H9 (cell line): ENCODE measurements at regions not wholly inside any gene's neighbourhood (a gene's known extent, or its start where the extent isn't known, plus 50 kb on each side); places are given as distances from the start of the nearest gene placed in this dataset.

Experiments used
- DNase-seq: peaks from one replicate; pipeline ENCODE4 v3.0.0-alpha.2; 2017
- H2AFZ ChIP-seq: one replicate; pipeline ENCODE4 v1.6.1; 2013; ENCODE audit warnings: mild to moderate bottlenecking, low read length, control low read depth, moderate library complexity
- H2AK5ac ChIP-seq: 2 replicates; pipeline ENCODE4 v1.6.1; 2013; ENCODE audit warnings: low read length, control low read depth, mixed read lengths; ENCODE audit not compliant: insufficient read length
- H2BK120ac ChIP-seq: one replicate; pipeline ENCODE4 v1.6.1; 2013; ENCODE audit warnings: low read depth, mild to moderate bottlenecking, low read length, control low read depth, inconsistent platforms; ENCODE audit not compliant: poor library complexity, severe bottlenecking
- H2BK12ac ChIP-seq: 2 replicates; pipeline ENCODE4 v1.6.1; 2013; ENCODE audit warnings: low read length, control low read depth, mixed read lengths, low read depth; ENCODE audit not compliant: insufficient read length
- H2BK15ac ChIP-seq: 2 replicates; pipeline ENCODE4 v1.6.1; 2013; ENCODE audit warnings: low read depth, low read length, control low read depth
- H2BK20ac ChIP-seq: one replicate; pipeline ENCODE4 v1.6.1; 2013; ENCODE audit warnings: low read depth, mild to moderate bottlenecking, low read length, control low read depth, inconsistent platforms; ENCODE audit not compliant: poor library complexity, severe bottlenecking
- H2BK5ac ChIP-seq: 2 replicates; pipeline ENCODE4 v1.6.1; 2013; ENCODE audit warnings: low read length, control low read depth, mixed read lengths; ENCODE audit not compliant: insufficient read length
- H3K14ac ChIP-seq: 2 replicates; pipeline ENCODE4 v1.6.1; 2013; ENCODE audit warnings: low read length, control low read depth; ENCODE audit not compliant: insufficient read depth
- H3K18ac ChIP-seq: 2 replicates; pipeline ENCODE4 v1.6.1; 2013; ENCODE audit warnings: low read depth, mild to moderate bottlenecking, mixed read lengths, low read length, control low read depth; ENCODE audit not compliant: insufficient read length
- H3K23ac ChIP-seq: 2 replicates; pipeline ENCODE4 v1.6.1; 2013; ENCODE audit warnings: low read length, control low read depth, mixed read lengths, low read depth; ENCODE audit not compliant: insufficient read length
- H3K23me2 ChIP-seq: 2 replicates; pipeline ENCODE4 v1.6.1; 2013; ENCODE audit warnings: low read depth, mild to moderate bottlenecking, mixed read lengths, low read length, control low read depth; ENCODE audit not compliant: insufficient read length, poor library complexity, severe bottlenecking
- H3K27ac ChIP-seq: 2 replicates; pipeline ENCODE4 v1.5.1; 2013; ENCODE audit warnings: low read length, control low read depth, mixed read lengths, low read depth; ENCODE audit not compliant: insufficient read length
- H3K27me3 ChIP-seq: 2 replicates; pipeline ENCODE4 v1.6.1; 2013; ENCODE audit warnings: low read length, control low read depth, inconsistent platforms; ENCODE audit not compliant: insufficient read depth
- H3K4ac ChIP-seq: 2 replicates; pipeline ENCODE4 v1.6.1; 2013; ENCODE audit warnings: low read depth, mild to moderate bottlenecking, control low read depth, inconsistent platforms, low read length, moderate library complexity
- H3K4me1 ChIP-seq: 2 replicates; pipeline ENCODE4 v1.6.1; 2013; ENCODE audit warnings: low read length, control low read depth, inconsistent platforms; ENCODE audit not compliant: insufficient read depth
- H3K4me2 ChIP-seq: 2 replicates; pipeline ENCODE4 v1.6.1; 2013; ENCODE audit warnings: low read length, control low read depth, mixed read lengths; ENCODE audit not compliant: insufficient read length, insufficient read depth
- H3K56ac ChIP-seq: 2 replicates; pipeline ENCODE4 v1.6.1; 2013; ENCODE audit warnings: low read depth, mild to moderate bottlenecking, mixed read lengths, low read length, control low read depth; ENCODE audit not compliant: insufficient read length
- H3K79me1 ChIP-seq: 2 replicates; pipeline ENCODE4 v1.6.1; 2013; ENCODE audit warnings: low read depth, mild to moderate bottlenecking, moderate library complexity, low read length, control low read depth, inconsistent platforms; ENCODE audit not compliant: insufficient read depth, poor library complexity, severe bottlenecking
- H3K79me2 ChIP-seq: 2 replicates; pipeline ENCODE4 v1.6.1; 2013; ENCODE audit warnings: low read length, control low read depth, inconsistent platforms; ENCODE audit not compliant: insufficient read depth
- H3K9ac ChIP-seq: 2 replicates; pipeline ENCODE4 v1.6.1; 2013; ENCODE audit warnings: low read length, control low read depth, mixed read lengths; ENCODE audit not compliant: insufficient read length; ENCODE audit errors: extremely low read depth
- H3K9me3 ChIP-seq: one replicate; pipeline ENCODE4 v1.6.1; 2013; ENCODE audit warnings: low read depth, low read length, inconsistent platforms; ENCODE audit not compliant: control insufficient read depth
- H3T11ph ChIP-seq: one replicate; pipeline ENCODE4 v1.6.1; 2013; ENCODE audit warnings: mild to moderate bottlenecking, low read length, control low read depth, inconsistent platforms
- H4K20me1 ChIP-seq: one replicate; pipeline ENCODE4 v1.6.1; 2013; ENCODE audit not compliant: control insufficient read depth, insufficient read length, insufficient read depth
- H4K5ac ChIP-seq: 2 replicates; pipeline ENCODE4 v1.6.1; 2013; ENCODE audit warnings: low read depth, mild to moderate bottlenecking, mixed read lengths, low read length, control low read depth; ENCODE audit not compliant: insufficient read length
- H4K8ac ChIP-seq: replicated peaks from 2 replicates; pipeline ENCODE4 v1.6.1; 2013; ENCODE audit warnings: low read length, control low read depth, mixed read lengths, low read depth; ENCODE audit not compliant: insufficient read length
- H4K91ac ChIP-seq: 2 replicates; pipeline ENCODE4 v1.6.1; 2013; ENCODE audit warnings: low read depth, mild to moderate bottlenecking, moderate library complexity, mixed read lengths, low read length, control low read depth; ENCODE audit not compliant: insufficient read length
- H3K27ac Mint-ChIP-seq, 3 experiments: 2 replicates in 2 of 3; 3 replicates in 1 of 3; pipeline ENCODE4 v1.8.0; 2020 to 2021; ENCODE audit warnings: mixed read lengths in 3 of 3, mild to moderate bottlenecking in 1 of 3, moderate library complexity in 1 of 3
- H3K27me3 Mint-ChIP-seq: 2 replicates; pipeline ENCODE4 v1.8.0; 2021; ENCODE audit warnings: low read depth, mild to moderate bottlenecking, moderate library complexity, mixed read lengths
- H3K36me3 Mint-ChIP-seq, 3 experiments: 2 replicates in 2 of 3; 3 replicates in 1 of 3; pipeline ENCODE4 v1.8.0; 2020 to 2021; ENCODE audit warnings: low read depth in 3 of 3, mixed read lengths in 3 of 3; ENCODE audit not compliant: insufficient read depth in 1 of 3
- H3K4me1 Mint-ChIP-seq, 2 experiments: 2 replicates each; pipeline ENCODE4 v1.8.0; 2020; ENCODE audit warnings: mixed read lengths in 2 of 2
- H3K4me3 Mint-ChIP-seq, 2 experiments: 2 replicates in 1 of 2; 3 replicates in 1 of 2; pipeline ENCODE4 v1.8.0; 2020 to 2021; ENCODE audit warnings: mild to moderate bottlenecking in 2 of 2, mixed read lengths in 2 of 2, moderate library complexity in 1 of 2
- H3K9me3 Mint-ChIP-seq, 2 experiments: 2 replicates in 1 of 2; 3 replicates in 1 of 2; pipeline ENCODE4 v1.8.0; 2020; ENCODE audit warnings: mild to moderate bottlenecking in 2 of 2, mixed read lengths in 2 of 2, moderate library complexity in 1 of 2
- WGBS: extraction: QIAGEN DNeasy Blood & Tissue Kit; methylation state at CpG from one replicate; pipeline ENCODE4 v1.1.7; 2013; ENCODE audit warnings: missing lambda C conversion rate, low lambda C conversion rate, mixed read lengths; ENCODE audit not compliant: insufficient read length; ENCODE audit errors: extremely low coverage; 5-methylcytosine and 5-hydroxymethylcytosine counted together
- TF ChIP-seq, protein P1 (sequence below): fragments of 200-600 bp; sonication (generic); conservative IDR thresholded peaks from 3 replicates; pipeline ENCODE4 v1.8.0; 2021; ENCODE audit warnings: antibody characterized with exemption, mild to moderate bottlenecking

DNA sequence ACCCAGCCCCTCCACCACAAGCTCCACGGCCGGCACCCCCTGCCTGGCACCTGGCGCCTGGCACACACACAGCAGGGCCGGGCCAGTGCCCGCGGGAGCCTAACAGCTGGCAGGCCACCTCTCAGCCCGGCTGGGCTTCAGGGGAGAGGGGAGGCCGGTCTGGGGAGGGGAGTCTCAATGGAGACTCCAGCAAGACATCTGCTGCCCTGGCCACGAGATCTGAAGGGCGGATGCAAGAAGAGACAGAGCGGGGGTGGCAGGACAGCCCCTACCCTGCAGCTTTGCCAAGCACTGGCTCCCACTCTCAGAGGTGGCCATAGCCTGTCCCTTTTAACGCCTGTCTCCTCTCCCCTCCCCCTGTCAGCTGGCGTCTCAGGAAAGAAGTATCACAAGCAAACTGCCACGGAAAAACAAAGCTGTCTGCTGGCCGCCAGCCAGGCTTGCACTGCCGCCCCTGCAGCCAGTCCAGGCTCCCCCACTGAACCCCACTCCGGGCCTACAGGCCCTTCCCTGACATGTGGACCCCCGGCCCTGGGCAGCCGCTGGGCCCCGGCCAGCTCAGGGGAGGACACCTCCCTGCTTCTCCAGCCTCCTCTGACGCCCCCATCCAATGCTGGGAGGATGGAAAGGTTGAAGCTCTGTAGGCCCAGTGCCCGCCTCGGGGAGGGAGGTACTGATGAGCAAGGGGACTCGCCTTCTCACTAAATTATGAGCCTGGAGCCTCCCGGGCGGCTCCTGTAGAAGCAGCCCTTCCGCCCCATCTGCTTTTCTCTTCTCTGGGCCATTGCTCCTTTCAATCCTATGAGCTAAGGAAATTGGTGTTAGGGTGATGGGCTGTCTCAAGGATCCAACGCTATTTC lies 178.4 kb downstream of the ARHGAP12 start:
- DNase-seq: no peak
- Histone ChIP-seq H3K56ac (no peak overlapping the region), H2AK5ac (no peak overlapping the region), H3K79me1 (no peaks in the 10 kb centered on the region), H3K79me2 (no peaks in the 10 kb centered on the region), H4K91ac (no peak overlapping the region), H3T11ph (no peak overlapping the region), H3K4me2 (no peak overlapping the region), H3K4ac (no peak overlapping the region), H2AFZ (no peak overlapping the region), H4K8ac (no peak overlapping the region), H3K9me3 (no peaks in the 10 kb centered on the region), H3K23ac (no peak overlapping the region), H2BK12ac (no peak overlapping the region), H3K14ac (no peak overlapping the region), H4K20me1 (no peaks in the 10 kb centered on the region), H4K5ac (no peak overlapping the region), H3K18ac (no peak overlapping the region), H3K23me2 (no peaks in the 10 kb centered on the region), H2BK120ac (no peak overlapping the region), H3K9ac (no peak overlapping the region), H2BK20ac (no peak overlapping the region), H2BK5ac (no peak overlapping the region), H3K27ac (no peak overlapping the region), H3K4me1 (peaks cover 5% of the 10 kb centered on the region; the same call in 1 of the 2 replicates), H2BK15ac (no peak overlapping the region), H3K27me3 (no peaks in the 10 kb centered on the region)
- WGBS: no CpG with 5 or more reads among the region's 28 CpGs
- TF ChIP-seq, protein P1, sequence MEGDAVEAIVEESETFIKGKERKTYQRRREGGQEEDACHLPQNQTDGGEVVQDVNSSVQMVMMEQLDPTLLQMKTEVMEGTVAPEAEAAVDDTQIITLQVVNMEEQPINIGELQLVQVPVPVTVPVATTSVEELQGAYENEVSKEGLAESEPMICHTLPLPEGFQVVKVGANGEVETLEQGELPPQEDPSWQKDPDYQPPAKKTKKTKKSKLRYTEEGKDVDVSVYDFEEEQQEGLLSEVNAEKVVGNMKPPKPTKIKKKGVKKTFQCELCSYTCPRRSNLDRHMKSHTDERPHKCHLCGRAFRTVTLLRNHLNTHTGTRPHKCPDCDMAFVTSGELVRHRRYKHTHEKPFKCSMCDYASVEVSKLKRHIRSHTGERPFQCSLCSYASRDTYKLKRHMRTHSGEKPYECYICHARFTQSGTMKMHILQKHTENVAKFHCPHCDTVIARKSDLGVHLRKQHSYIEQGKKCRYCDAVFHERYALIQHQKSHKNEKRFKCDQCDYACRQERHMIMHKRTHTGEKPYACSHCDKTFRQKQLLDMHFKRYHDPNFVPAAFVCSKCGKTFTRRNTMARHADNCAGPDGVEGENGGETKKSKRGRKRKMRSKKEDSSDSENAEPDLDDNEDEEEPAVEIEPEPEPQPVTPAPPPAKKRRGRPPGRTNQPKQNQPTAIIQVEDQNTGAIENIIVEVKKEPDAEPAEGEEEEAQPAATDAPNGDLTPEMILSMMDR: no peak
- Mint-ChIP-seq H3K36me3 (no peaks in the 10 kb centered on the region; a peak in 1 of 7 replicates), H3K27me3 (no peaks in the 10 kb centered on the region), H3K4me1 (peaks cover 15 to 18% of the 10 kb centered on the region in 2 experiments), H3K9me3 (no peaks in the 10 kb centered on the region), H3K27ac (no peak overlapping the region), H3K4me3 (no peak overlapping the region)
